Brain microvascular endothelial cell (primary cell): ENCODE measurements at regions not wholly inside any gene's neighbourhood (a gene's known extent, or its start where the extent isn't known, plus 50 kb on each side); places are given as distances from the start of the nearest gene placed in this dataset.

Source experiments
- DNase-seq: peaks from one replicate; pipeline ENCODE4 v3.0.0-alpha.2; 2020
- H3K27ac ChIP-seq: fragments of 250-450 bp; sonication (Bioruptor Pico); 2 replicates; pipeline ENCODE4 v1.5.1; 2020; ENCODE audit warnings: mild to moderate bottlenecking, moderate library complexity
- H3K27me3 ChIP-seq: fragments of 250-450 bp; sonication (Bioruptor Pico); replicated peaks from 2 replicates; pipeline ENCODE4 v1.5.1; 2020; ENCODE audit warnings: mild to moderate bottlenecking
- H3K36me3 ChIP-seq: fragments of 250-450 bp; sonication (Bioruptor Pico); replicated peaks from 2 replicates; pipeline ENCODE4 v1.5.1; 2020; ENCODE audit warnings: mild to moderate bottlenecking
- H3K4me3 ChIP-seq: 2 replicates; pipeline ENCODE4 v1.5.1; 2011; ENCODE audit warnings: low read depth, mild to moderate bottlenecking, control low read depth, low read length, moderate library complexity
- in situ Hi-C: cut with HindIII; loops from 2 replicates; pipeline ENCODE4 v1.10.0; 2017; ENCODE audit warnings: low sequenced_read_pairs, low pct_ligation_motif_present
- TF ChIP-seq, protein P1 (sequence below): IDR thresholded peaks from 2 replicates; pipeline ENCODE4 v1.5.1; 2011; ENCODE audit warnings: low read depth, mild to moderate bottlenecking, moderate library complexity, low read length, control low read depth, inconsistent platforms; ENCODE audit errors: missing control alignments

- in situ Hi-C loops, result no loop called here
- Histone ChIP-seq H3K27me3 (no peaks in the 10 kb centered on the region), H3K4me3 (no peak overlapping the region), H3K36me3 (no peaks in the 10 kb centered on the region), H3K27ac (no peak overlapping the region)
- TF ChIP-seq, protein P1, sequence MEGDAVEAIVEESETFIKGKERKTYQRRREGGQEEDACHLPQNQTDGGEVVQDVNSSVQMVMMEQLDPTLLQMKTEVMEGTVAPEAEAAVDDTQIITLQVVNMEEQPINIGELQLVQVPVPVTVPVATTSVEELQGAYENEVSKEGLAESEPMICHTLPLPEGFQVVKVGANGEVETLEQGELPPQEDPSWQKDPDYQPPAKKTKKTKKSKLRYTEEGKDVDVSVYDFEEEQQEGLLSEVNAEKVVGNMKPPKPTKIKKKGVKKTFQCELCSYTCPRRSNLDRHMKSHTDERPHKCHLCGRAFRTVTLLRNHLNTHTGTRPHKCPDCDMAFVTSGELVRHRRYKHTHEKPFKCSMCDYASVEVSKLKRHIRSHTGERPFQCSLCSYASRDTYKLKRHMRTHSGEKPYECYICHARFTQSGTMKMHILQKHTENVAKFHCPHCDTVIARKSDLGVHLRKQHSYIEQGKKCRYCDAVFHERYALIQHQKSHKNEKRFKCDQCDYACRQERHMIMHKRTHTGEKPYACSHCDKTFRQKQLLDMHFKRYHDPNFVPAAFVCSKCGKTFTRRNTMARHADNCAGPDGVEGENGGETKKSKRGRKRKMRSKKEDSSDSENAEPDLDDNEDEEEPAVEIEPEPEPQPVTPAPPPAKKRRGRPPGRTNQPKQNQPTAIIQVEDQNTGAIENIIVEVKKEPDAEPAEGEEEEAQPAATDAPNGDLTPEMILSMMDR, result no peak
- DNase-seq, result no peak
These were observed 319.8 kb downstream of the ALG10 start for GRCh38 chr12:34342048-34342447.

- Histone ChIP-seq H3K27ac (no peak overlapping the region), H3K36me3 (no peaks in the 10 kb centered on the region), H3K4me3 (no peak overlapping the region), H3K27me3 (no peaks in the 10 kb centered on the region)
- DNase-seq, result no peak
- in situ Hi-C loops, result no loop called here
- TF ChIP-seq, protein P1, result no peak
These were observed 321.0 kb downstream of the ALG10 start for GRCh38 chr12:34343345-34343744.

GRCh38 chr12:34343766-34344165, 321.5 kb downstream of the ALG10 start:
- Histone ChIP-seq H3K4me3 (no peak overlapping the region), H3K36me3 (no peaks in the 10 kb centered on the region), H3K27me3 (no peaks in the 10 kb centered on the region), H3K27ac (no peak overlapping the region)
- DNase-seq, result no peak
- in situ Hi-C loops, result no loop called here
- TF ChIP-seq, protein P1, result no peak

- DNase-seq, result no peak
- Histone ChIP-seq H3K27ac (no peak overlapping the region), H3K36me3 (no peaks in the 10 kb centered on the region), H3K27me3 (no peaks in the 10 kb centered on the region), H3K4me3 (no peak overlapping the region)
- TF ChIP-seq, protein P1, result no peak
- in situ Hi-C loops, result no loop called here
These were observed 322.7 kb downstream of the ALG10 start for GRCh38 chr12:34344851-34345522.

DNA sequence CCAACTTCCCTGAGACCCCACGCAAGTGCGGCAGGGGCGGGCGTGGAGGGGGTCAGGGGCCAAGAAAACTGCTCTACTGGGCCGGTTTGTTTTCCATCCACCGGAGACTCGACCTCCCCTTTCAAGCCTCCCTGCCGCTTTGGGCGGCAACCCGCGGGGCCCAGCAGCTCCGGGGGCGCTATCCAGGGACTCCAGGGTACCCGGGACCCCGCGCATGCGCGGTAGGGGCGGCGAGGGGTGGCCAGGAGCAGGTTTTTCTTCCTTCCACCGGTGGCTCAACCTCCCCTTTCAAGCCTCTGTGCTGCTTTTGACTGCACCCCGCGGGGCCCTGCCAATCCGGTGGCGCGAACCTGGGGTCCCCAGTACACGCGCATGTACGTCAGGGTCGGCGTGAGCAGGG, 323.5 kb downstream of the ALG10 start:
- TF ChIP-seq, protein P1, result no peak
- in situ Hi-C loops, result no loop called here
- no peaks in the 10 kb centered on the region for H3K36me3 ChIP-seq
- H3K4me3 ChIP-seq, result no peak overlapping the region
- no peak for DNase-seq
- no peak overlapping the region for H3K27ac ChIP-seq
- no peaks in the 10 kb centered on the region for H3K27me3 ChIP-seq
